Fibroblast of gingiva (primary cell): ENCODE measurements at regions not wholly inside any gene's neighbourhood (a gene's known extent, or its start where the extent isn't known, plus 50 kb on each side); places are given as distances from the start of the nearest gene placed in this dataset.

Experiments used
- DNase-seq: peaks from one replicate; pipeline ENCODE4 v3.0.0-alpha.2; 2011; ENCODE audit warnings: low read depth

DNA sequence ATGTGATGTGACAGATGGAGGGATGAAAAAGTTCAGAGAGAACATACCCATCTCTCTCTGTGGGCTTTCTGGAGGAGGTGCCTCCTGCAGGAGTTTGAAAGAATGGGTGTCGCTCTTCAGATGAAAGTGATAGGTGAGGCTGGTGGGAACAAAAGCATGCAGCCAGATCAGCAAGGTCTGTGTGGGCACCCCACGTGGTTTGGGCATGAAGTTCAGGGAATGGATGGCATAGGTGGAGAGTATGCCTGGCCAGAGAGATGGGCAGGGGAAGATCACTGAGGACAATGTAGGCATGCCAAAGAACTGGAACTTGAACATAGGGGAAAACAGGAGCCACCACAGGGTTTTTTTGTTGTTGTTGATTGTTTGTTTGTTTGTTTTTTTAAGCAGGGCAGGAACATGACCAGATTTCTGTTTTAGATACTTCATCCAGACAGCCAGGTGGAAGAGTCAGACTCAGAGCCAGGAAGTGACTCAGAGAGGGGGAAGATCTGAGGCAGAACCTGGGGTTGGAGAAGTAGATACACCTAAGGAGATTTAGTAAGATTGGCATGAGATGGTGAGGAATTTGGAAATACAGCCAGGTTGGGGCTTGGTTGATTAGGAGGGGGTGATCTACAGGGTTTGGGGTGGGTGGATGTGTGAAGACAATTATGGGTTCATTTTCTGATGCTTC, 64.8 kb upstream of the CLSTN2 start:
- DNase-seq: no peak

DNA sequence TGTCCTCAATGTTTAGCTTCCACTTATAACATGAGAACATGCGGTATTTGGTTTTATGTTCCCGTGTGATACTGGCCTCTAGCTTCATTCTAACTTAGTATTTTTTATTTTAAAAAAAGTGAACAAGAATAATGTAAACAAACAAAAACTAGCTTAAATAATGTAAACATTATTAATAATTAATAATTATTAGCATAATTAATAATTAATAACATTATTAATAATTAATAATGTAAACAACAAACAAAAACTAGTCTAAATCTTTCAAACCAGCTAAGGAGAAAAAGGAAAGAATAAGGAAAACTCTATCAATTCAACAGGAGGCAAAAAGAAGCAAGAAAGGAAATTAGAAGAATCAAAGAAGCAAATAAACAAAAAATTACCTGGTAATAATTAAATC, 66.2 kb upstream of the CLSTN2 start:
- DNase-seq: no peak

DNA sequence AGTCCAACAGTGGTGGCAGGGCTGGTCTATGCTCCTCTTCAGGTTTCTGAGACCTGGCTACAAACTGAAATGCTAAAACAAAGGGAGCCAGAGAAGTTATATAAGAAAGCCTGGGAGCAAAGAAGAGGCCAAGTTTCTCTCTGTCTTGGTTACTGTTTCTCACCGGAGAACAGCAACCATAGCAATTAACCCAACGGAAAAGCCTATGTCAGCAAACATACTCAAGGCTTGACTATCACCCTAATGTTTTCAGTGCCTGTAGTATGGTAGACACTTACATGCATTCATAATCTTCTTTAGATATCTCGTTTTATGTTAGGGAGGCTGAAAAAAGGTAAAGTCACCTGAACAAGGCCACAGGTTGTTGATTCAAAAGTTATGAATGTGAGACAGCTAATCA, 86.3 kb upstream of the CLSTN2 start:
- DNase-seq: no peak

GRCh38 chr3:139846729-139847128, 88.3 kb upstream of the CLSTN2 start:
- DNase-seq: no peak

- no peak for DNase-seq
These were observed 95.3 kb upstream of the CLSTN2 start for GRCh38 chr3:139839659-139840058.

GRCh38 chr3:139839014-139839413, 96.0 kb upstream of the CLSTN2 start:
- DNase-seq: no peak

DNA sequence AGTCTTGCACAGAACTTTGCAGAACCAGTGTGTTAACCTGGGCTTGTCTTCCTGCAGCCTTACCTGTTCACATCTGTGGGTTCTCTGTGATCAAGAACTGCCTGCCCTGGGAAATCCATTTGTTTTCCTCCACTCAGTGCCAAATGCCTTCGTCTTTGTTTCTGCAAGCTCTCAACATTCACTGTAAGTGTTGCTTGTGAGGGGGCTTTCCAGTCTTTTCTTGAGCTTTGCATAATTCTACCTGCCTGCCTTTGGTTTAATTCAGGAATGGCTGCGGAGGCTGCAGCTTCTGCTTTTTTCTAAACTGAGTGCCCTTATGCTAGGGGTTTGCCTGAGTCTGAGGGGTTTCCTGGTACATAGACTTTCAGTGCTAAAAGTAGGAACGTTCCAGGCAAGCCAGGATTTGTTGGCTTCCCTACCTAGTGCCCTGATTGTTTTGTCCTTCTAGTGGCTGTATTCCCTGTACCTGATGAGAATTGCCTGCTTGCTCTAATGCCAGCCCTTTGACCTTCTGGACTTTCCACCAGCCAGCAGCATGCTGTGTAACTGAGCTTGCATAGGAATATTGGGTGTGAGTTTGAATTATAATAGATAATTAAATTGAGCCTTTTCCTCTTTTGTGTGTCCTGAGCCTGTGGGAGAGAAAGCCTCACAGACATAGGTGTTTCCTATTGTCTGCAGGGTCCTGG, 96.6 kb upstream of the CLSTN2 start:
- no peak for DNase-seq

DNA sequence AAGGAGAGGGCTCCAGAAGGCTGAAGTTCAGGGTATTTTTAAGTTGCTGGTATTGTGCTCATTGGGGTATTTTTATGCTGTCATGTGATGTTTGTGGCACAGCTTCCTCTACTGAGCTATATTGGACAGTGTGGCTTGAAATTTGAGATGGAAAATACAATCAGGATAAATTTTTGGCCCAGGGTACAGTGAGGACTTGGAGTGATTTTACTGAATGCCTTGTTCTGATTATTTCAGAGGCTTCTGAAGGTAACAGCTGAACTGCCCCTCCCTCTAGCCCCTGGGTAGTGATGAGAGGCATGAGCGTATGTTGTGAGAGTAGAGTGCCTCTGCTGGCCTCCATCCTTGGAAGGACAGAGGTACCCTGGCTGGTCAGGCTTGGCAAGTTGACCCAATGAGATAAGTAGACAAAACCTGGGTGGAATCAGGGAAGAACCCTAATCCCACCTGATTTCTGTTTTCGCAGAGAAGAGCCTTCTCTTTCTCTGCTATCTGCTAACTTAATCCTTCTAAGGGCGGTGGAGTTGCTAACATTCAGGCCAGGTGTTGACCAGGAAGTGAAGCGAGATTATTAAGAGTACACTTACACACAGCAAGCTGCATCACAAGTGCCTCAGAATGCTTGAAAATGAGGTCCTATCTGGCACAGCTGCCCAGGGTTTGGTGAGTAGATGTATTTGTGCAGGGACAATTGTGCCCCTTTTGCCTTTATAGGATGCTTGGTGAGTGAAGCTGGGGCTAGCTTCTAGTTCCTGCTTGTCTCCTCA, 98.1 kb upstream of the CLSTN2 start:
- DNase-seq: no peak

DNA sequence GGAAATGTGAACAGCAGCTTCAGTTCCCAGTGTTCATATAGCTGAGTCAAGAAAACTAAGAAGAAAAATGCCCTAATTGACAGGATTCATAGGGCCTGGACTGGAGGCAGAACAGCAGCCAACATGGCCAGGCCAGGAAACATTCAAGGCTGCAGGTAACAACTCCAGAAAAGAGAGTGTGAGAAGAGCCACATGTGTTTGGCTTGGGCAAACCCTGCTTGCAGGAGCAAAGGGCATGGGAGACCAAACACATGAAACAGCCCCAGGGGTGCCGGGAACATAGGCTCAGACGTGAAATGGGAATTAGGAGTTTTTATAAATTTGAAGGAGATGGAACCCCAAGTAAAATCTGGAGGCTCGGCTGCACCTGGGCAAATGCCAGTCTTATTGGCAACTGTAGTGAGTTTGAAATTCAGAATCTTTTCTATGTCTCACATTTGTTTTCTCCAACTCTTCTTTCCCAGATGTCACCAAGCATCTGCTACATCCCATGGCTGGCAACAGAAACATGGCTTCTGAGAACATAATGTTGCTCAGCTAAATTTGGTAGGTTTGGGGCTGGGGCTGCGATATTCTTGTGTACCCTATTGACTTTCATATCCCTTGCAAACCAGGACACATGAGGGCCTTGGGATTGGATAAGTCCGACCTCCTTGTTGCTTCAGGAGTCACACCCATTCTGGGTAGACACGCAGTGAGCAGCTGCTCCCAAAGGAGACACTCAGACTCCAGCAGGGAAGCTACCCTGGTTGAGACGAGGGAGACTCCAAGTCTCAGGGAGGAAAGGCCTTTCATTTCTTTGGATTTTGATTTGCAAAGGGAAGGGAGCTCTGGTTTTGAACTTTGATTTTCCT, 98.9 kb upstream of the CLSTN2 start:
- no peak for DNase-seq

GRCh38 chr3:139832998-139833397, 102.0 kb upstream of the CLSTN2 start:
- DNase-seq: no peak

GRCh38 chr3:139830817-139831216, 104.2 kb upstream of the CLSTN2 start:
- no peak for DNase-seq

DNA sequence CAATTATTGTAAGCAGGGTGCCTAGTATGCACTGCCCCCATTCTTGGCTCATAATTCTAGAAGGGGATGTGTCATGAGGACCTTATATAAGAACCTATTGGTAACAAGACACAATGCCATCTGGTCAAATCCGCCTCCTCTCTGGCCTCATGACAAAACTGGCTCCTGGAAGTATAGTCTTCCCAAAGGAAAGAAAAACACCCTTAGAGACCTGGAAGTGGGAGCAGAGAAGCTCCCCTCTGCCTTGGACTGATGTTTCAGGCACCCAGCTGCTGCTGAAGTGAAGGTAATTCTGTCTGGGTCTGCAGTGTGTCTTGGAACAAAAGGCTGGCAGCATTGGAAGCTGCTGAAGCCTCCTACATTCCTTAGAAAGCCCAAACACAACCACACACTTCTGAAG, 107.2 kb upstream of the CLSTN2 start:
- no peak for DNase-seq

GRCh38 chr3:139824864-139825263, 110.1 kb upstream of the CLSTN2 start:
- DNase-seq: no peak

DNA sequence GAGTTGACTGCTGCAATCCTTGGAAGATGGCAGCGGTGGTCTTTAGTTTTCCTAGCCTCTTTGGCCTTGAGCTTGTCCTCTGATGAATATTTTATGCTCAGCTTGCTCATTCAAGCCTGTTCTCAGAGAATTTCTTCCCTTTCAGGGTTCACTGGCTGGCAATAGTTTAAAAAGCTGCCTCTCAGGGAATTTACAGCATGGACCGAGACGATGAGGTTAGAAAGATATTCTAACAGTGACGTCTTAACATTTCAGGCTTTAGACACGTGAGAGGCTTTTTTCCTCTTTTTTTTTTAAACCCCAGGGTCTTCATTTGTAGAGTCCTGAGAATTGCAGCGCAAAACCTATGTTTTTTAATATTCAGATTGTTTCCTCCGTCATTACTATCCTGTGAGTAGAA, 120.3 kb upstream of the CLSTN2 start:
- no peak for DNase-seq

- DNase-seq: no peak
These were observed 123.7 kb upstream of the CLSTN2 start for GRCh38 chr3:139811331-139811730.

DNA sequence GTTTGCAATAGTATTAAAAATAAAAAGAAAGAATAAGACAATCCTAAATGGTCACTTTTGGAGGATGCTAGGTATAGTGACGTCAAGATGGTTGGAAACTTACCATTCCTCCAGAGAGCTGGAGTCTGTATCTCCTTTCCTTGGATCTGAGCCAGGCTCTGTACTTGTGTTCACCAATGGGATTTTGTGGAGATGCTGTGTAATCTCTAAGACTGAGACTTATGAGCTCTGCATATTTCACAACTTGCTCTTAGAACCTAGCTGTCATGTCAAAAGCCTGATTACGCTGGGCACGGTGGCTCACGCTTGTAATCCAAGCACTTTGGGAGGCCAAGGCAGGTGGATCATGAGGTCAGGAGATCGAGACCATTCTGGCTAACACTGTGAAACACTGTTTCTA, 126.8 kb upstream of the CLSTN2 start:
- no peak for DNase-seq

- no peak for DNase-seq
These were observed 125.5 kb upstream of the NMNAT3 start for GRCh38 chr3:139803294-139803693.

DNA sequence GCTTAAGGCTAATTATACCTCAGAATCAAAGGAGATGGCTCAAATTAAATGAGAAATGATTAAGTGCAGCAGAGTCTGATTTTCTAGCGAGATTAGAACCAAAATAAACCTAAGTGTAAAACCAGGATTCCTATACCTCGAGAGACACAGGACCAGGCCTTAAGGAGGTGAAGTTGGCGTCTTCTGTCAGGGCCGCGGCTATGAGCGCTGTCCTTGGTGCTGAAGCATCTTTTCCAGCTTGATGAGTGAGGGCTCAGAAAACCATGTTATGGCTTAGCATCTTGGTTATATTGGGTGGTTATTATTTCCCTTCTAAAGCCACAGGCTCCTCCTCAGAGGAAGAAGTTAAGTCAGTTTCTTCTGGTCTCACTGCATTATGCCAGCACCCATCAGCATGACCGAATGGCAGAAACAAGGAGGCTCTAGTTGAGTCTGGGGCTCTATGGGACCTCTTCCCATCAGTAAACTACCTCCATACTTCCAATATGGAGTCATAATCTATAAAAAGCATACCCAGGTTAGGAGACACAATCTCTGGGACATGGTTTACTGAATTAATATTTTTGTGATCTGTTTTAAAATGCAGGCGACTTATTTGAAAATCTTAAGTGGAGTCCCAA, 120.1 kb upstream of the NMNAT3 start:
- DNase-seq: peak; percentile 17

GRCh38 chr3:139794469-139795265, 116.9 kb upstream of the NMNAT3 start:
- no peak for DNase-seq

DNA sequence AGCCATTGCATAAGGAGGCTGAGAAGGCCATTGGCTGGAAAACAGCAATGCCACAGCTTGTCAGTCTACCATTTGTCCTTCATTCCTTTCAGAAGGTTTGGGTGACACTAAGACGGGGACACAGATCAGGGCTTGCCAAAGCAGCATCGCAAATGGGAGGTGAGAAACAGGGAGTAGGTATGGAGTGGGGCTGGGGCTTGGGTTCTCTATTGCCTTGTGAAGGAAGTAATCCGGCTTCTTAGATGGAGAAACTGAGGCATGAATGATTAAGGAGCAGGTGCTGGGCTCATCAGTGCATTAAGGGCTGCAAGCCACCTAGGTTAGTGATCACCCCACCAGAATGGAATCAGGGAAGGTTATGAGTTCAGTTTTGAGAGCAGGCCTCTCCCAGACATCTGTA, 115.6 kb upstream of the NMNAT3 start:
- no peak for DNase-seq

DNA sequence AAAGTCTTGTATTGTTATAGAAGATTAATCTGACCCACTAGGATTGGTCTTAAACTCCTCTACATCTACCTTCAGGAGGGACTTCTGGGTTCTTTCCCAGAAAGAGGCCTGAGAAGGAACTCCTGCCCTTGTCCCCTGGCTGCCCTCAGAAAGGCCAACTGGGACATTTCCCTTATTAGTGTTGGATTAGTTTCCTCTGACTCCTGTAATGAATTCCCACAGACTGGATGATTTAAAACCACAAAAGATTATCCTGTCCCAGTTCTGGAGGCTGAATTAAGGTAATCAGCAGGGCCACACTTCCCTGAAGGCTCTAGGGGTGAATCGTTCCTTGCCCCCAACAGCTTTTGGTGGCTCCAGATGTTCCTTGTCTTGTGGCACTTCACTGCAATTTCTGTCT, 102.8 kb upstream of the NMNAT3 start:
- DNase-seq: no peak
